ENCODE measurements at regions not wholly inside any gene's neighbourhood (a gene's known extent, or its start where the extent isn't known, plus 50 kb on each side); places are given as distances from the start of the nearest gene placed in this dataset.

DNA sequence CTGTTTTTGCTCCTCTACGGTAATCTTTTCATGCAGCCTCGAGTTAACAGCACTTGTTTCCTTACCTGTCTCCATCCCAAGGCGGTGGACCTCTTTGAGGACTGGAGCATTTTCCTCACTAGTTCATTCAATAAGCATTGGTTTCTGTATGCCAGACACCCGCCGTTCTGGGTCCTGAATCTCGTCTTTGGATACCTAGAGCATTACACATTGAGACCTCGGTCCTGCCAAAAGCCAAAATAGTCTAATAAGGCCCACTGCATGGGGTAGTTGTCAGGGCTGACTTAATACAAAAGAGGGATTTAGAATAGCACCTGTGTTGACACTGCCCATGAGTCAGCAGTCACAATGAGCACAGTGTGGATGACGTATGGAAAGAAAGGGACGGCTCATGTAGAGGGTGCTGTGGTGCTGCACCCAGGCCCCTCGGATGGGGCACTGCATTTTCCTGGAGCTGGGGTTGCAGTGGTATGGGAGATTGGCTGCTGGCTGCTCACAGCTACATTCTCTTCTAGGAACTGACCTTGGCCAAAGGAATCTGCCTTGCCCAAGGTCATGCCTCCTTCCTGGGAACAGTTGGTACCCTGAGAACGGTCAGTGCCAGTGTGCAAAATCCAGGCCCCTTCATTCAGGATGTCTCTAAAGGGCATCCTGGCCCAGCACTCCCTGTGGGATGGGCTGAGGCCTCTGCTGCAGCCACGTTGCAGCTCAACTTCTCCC is 126.9 kb upstream of the NCK2 start:
- DNase-seq: no peak

DNA sequence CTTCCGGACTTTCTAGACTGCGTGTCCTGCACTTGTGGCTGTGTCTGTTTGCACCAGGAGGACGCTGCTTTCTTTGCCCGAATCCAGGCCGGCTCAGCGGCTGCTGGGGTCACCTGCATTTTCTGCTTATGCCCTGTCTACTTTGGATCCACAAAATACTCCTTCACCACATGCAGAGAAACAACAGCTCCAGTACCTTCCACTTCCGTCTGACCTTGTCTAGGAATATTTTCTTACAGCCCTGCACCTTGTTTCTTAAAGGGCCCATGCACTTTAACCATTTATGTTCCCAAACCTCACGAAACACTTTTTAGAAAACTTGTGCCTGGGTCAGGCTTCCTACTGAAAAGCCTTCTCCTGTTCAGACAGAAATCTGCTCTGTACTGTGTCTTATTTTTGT is 129.4 kb upstream of the NCK2 start:
- DNase-seq: no peak

DNA sequence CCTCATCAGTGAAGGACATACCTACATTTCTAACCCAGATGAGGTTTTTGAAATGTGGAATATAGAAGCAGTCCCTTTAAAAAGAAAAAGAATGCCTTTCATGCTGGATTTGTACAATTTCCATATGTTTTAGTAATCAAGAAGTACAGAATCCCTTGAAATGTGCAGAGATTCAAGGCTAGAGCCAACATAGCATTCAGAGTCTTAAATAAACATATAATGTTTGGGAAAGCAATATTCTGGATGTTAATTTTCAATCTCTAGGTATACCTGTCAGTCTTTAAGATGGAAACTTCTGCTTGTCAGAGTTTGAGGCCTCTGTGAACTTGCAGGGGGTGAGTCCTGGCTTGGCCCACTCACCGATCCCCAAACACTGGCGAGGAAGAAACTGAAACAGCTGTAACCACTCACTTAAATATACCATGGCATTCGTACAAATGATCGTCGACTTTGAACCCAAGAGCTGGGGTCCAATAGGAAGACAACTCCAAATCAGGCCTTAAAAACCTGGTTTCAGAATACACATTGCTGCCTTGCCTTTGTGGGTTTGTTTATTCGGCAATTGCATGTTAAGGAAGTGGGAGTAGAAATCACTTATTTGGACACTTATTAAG is 132.8 kb upstream of the NCK2 start:
- no peak for DNase-seq

DNA sequence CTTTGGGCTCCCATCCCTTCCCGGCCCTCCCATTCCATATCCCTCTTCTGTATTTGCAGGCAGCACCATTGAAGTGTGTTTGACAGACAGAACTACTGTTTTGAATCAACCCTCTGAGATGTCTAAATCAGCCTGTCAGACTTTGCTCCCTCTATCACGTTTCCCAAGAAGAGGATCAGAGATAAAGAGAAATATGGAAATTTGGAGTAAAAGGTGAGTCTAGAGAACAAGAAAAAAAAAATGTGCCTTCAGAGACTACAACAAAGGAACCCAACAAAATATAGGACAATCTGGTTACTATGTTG is 133.4 kb upstream of the NCK2 start:
- no peak for DNase-seq

DNA sequence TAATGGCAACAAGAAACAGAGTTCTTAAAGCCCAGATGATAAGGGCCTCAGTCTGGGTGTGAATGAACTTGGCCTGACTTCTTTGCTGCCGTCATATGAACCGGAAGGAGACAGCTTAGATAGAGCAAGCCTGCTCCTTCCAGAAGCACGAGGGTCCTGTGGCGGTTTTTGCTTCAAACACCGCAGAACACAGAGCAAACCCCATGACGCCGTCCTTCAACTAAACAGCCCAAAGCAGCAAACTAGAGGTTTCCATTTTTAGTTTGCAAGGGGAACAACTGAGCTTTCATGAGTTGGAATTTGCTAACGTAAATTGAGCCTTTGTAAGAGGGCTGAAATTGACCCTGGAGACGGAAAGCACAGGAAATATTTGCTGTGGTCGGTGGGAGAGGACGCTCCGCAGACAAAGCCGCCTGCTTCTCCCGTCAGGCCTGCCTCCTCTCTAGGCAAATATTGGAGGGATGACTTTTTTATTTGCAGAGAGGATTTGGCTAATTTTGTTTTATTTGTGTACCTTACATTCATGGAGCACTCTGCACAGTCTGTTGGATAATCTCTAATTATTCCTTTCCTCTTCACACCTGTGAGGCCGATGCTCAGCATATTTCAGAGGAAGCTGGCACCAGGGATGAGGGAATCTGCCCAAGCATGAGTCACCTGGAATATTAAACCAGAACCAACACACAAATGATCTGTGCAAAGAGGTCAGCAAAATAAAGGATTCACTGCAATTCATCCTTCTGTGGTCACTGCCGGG is 134.0 kb upstream of the NCK2 start:
- DNase-seq: no peak

DNA sequence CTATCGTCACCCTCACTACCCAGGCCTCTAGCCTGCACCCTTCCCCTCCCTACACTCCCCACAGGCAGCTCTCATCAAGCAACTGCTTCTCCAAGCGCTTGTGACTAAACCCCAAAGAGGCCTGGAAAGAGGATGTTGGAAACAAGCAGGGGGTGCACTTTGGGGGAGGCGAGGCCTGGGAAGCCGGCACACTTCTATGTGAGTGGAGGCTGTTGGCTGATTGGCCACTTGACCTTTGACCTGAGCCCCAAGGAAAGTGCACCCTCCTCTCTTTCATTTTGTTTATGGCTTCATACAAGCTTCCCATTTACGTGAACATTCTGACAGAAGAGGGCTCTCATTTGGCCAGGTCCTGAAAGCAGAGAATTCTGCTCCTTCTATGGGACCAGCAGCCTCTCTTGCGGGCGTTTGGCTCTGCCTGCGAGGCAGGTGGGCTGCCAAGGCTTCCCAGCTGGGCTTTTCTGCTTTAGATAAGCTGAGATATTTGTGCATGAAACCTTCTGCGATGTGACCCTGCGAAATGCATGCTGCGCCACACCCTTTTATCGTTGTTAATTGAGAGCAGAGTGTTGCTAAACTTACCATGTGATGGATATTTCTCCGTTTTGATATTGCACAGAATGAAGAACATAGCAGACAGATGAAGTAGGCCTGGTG is 134.8 kb upstream of the NCK2 start:
- no peak for DNase-seq

DNA sequence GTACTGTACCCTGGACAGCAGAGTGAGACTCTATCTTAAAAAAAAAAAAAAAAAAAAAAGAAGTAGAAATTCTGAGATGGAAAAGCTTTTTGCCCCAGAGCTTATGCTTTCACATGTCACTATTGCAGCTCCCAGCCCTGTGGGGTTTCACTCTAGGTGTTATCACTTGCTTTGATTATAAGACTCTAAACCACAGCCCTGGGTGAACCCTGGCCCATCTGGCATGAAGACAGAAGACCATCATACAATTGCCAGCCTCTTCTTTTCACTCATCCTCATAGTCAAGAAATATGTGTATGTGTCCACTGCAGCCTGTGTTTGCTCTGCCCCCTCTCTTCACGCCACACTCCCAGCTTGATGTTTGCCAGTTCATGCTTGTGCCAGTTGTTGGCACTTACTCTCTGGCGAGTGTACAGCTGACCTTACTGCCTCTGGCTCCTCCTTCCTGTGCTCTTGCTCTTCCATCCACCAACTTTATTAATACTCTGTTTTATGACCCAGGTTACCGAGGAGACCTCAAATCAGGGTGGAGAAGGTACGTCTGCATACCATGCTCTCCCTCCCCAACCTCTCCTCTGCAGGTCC is 136.7 kb upstream of the NCK2 start:
- no peak for DNase-seq

DNA sequence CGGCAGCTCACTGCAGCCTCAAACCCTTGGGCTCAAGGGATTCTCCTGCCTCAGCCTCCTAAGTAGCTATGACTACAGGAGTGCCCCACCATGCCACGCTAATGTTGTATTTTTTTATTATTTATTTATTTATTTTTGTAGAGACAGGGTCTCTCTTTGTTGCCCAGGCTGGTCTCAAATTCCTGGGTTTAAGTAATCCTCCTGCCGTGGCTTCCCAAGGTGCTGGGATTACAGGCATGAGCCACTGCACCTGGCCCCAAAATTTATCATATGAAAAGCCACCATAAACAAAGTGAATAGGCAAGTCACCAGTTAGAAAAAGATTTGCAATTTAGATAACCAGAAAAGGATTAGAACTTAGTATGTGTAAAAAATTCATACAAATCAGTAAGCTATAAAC is 138.6 kb upstream of the NCK2 start:
- DNase-seq: no peak

DNA sequence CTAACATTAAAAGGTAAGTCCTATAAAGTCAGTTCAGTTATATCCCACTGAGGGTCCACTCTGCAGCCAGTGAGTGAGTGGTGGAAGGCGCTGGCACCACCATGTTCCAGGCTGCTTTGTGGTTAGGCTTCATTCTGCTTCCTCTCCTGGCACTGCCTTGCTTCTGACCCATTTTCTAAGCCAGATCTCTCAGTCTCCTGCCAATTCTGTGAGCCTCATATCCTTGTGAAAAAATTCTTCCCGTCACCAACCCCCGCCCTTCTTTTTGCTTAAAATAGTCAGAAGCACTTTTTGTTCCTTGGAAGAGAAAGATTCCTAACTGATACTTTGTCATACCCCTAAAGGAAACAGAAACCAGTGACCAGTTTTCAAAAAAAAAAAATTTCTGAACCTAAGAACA is 139.8 kb upstream of the NCK2 start:
- no peak for DNase-seq

DNA sequence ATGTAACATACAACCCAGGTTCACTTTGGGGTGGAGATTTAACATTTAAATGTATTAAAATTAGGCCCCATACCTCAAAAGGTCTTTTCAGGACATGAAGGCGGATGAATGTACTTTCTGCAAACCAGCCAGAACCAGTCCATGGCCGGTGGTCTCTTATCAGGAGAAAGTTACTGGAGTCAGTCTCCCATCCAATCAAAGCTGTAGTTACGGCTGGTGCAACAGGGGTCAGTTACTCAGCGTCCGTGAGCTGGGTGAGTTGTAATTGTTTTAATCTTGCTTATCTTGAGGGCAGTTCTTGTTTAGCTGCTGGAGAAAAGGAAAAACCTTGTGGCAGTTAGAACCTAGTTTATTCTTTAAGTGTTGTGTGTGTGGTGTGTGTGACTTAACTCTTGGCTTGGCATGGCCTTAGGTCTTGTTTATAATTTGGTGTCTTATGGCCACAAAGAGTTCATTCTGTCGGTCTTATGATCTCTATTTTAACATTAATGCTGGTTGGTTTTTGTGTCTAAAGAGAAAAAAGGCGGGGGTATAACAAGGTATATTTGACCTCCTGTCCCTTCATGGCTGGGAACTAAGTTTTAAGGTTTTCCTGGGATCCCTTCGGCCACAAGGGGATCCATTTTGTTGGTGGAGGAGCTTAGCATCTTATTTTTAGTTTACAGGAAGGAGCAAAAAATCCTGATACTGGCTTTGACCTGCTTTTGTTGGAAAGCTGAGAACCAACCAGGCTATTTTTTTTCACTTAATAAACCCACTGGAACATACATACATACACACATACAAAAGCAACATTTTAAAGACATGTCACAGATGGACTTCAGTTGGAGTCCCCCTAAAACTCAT is 143.5 kb upstream of the NCK2 start:
- no peak for DNase-seq

DNA sequence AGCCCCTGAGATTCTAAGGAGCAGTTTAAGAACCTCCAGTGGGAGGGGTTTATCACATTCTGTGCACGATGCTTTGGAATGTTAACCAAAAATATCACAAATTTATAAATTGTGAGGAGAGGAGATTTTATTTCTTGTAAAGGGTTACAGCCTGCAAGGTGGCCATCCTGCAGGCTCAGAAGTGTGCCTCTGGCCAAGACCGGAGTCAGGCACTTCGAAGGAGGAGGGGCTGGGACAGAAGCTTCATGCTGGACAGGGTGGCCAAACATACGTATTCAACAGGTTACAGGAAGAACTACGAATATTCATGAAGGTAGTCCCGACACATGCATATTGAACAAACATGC is 144.1 kb upstream of the NCK2 start:
- no peak for DNase-seq

DNA sequence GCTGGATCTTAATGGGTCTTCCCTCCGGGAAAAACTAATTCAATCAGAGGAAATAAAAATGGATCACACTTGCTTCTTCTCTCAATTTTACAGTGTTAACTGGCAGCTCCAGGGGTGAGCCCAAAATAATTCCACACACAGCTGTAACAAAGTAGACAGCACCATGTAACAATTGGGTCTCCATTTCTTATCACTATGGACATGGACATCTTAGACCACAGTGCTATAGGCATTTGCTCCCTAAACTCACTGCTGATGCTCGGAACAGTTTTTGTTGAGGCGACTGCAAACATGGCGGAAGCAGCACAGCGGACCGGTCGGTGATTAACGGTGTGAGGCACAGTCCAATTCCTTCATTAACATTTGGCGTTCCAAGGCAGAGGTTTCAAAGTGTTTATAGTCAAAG is 144.7 kb upstream of the NCK2 start:
- DNase-seq: no peak

DNA sequence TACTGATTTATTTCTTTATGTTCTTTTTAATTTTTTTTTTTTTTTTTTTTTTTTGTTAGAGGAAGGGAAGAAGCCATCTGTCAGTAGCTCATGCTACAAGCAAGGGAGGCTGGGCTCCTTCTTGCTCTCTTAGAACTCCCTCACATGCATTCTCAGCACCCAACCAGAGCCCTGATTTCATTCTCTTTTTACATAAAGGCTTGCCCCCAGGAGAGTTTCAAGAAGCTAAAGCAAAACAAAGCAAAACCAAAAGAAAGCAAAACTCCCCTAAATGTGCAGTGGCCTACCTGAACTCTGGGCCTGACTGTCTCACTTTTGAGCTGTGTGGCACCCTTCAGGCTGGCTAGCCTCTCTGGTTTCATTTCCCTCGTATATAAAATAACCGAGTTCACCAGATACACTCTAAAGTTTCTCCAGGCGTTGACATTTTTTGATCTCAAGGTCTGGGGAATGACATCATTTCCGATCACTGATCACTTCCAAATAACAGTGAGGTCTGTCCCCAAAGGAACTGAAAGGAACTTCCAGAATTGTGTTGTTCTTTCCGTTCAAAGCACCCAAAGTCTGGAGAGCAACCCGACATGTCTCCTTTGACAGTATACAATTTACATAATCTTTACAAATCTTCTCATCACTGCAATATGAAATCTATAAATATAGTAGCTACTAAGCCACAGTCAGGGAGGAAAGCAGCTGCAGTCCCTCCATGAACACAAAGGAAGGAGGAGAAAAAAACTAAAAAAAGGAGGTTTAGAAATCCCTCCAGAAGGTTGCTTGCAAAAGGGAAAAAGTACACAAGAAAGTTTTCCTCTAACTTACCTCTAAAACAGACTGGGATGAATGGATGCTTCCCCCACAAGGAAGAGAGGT is 145.6 kb upstream of the NCK2 start:
- DNase-seq: no peak

DNA sequence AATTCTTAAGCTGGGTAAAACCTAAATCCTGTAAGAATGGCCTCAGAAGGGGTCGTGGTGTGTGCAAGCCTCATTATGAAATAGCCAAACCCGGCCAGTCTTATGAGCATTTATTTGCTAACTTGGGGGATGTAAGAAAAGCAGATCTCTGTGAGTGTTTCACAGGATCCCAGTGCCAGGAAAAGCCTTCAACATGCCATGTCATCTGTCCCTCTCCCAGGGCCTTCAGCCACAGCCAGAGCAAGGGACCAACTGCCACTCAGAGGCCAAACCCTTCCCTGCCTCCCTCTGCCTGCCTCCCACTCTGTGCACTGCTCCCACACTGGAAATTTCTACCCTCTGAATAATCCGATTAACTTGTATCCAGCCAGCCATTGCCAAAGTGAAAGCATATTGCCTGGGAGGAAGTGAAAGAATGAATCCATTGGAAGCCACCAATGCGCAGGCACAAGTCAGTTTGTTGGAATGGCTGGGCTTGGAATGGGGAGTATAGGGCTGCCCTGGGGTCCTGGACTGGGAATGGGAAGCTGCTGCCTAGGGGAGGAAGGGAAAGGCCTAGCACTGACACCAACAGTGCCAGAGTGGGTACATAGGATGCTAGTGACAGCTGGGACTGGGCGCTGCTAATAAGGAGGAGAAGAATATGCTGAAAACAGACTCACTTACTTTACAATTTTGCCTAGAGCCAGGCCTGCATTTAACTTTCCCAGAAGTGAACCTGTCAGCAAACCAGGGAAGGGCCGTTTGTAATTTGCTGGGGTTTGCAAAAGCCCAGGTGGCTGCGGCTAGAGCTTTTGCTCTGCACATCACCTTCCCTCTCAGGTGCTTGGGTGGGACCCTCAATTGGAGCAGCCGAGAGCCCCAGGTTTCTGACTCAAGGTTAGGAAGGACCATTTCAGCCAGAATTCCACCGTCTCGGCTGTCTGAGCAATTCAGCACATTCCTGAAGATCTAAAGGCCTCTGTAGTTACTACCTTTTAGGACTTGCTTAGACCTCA is 146.6 kb upstream of the NCK2 start:
- no peak for DNase-seq

DNA sequence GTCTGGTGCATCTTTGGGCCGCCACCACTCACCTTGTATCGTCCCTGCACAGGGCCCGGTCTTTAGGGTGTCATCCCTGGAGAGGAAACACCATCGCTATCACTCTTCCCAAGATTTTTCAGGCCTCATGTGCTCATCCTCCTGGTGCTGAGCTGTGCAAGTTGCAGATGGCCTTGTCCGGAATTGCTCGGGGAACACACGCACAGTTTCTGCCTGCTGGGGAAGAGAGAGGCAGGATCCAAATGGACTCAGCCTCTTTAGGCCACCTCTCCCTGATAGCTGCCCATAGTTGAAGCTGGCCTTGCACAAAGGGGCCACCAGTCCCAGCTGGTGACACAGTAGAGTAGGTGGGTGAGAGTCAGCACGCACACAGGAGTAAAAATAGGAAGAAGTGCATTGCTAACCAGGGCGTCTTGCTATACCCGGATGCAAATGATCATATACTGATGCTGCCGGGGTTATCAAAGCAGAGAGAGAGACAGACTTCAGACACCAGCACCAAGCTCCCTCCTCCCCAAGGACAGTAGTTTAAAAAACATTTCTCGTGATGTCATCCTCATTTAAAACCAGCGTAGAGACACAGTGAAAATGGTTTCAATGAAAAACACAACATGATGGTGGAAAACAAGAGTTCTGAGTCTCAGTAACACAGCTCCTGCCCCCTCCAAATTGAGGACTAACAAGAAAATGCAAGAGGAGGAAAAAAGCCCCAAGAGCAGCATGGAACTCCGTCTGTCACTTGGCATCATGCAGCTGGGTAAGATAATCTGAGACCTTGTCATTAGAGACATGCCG is 147.5 kb upstream of the NCK2 start:
- DNase-seq: no peak

DNA sequence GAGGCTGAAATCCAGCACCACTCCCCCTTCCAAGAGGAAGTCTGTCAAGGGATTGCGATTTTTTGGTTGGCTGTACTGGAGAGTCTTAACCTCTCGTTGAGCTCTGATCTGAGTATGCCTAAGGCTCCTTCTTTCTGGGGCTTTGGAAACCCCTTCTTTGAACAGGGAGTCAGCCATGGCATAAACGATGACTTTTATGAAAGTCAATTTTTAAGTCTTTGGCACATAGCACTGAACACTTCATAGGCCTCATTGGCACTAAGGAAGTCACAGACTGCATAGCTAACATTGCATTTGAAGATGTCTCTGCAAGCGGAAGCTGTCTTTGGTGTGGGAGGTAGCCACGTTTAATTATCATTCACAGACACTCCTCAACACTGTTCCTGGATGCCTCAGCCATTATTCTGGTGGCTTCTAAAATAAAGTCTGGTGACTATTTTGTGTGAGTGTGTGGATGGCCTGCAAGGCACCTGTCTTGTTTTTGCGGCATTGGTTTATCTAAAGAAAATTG is 148.2 kb upstream of the NCK2 start:
- DNase-seq: no peak

DNA sequence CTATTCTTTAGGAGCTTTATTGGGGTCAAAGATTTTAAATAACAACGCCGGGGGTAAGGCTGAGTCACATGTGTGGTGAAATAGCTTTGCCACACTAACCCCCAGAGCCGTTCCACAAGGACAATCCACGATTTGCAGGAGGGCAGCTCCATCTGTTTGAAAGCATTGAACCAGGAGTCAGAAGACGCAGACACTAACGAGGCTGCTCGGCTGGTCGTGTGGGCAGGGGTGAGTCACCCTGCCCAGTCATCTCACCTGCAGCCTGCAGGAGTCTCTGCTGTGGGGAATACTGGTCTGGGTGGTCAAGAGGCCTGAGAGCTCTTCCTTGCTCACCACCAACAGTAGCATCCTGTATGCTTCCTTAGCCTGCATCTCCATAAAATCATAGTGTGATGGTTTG is 149.2 kb upstream of the NCK2 start:
- no peak for DNase-seq

DNA sequence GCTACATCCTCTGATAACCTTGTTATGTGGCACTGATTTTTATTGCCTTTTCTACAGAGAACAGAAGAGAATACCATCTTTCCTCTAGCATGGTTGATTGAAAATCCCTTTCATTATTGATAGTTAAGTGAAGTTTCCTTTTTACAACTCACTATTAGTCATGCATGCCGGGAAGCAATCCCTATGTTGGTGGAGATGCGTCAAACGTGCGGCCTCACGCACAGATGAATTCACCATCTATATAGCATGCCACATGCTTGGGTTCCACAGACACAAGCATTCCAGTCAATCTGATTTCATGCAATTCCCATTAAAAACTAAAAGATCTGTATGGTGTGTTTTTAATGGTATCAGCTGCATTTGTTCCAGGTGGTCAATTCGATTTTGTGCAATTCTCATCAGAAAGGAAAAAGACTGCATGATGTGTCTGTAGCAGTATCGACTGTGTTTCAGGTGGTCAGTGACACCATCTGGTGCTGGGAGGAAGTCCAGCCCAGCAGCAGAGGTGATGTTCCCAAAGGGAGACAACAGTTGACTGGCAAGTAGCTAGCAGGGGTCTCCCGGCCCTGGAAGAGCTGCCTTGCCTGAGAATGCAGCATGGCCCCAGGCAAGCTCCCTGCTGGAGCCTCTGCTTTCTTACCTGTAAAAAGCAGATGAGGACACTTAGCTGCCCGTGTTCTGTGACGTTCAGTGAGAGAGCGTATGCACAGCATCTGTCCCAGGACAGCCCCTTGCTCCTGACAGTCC is 151.3 kb upstream of the NCK2 start:
- DNase-seq: no peak

DNA sequence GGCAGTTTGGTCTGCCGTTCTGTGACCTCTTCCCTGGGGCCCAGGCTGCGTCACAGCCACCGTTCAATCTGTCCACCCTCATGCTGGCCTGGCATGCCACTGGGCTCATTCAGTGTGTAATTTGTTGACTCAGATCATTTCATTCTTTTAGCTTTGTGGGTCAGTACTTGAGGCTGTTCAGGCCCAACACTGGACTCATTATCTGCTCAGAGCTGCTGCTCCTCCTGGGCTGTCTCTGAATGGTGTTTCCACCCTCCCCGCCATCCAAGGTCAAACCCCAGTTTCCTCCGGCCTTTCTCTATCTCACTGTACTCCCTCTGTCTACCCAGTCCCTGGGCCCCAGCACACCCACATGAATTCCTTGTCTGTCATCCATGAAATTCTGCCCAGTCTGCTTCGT is 152.4 kb upstream of the NCK2 start:
- DNase-seq: no peak
